ENCODE measurements at regions not wholly inside any gene's neighbourhood (a gene's known extent, or its start where the extent isn't known, plus 50 kb on each side); places are given as distances from the start of the nearest gene placed in this dataset.

- TF ChIP-seq PATZ1 (CRISPR knock-in tag; IDR thresholded peaks at IDR 0.05; ENCODE audit: borderline replicate concordance) = no peak
- TF ChIP-seq ESRRG (CRISPR knock-in tag; IDR thresholded peaks at IDR 0.05) = no peak
- no peak for TF ChIP-seq RARB (CRISPR knock-in tag; IDR thresholded peaks at IDR 0.05)
- no peak for TF ChIP-seq ARNTL (CRISPR knock-in tag; IDR thresholded peaks at IDR 0.05; ENCODE audit: borderline replicate concordance, low read depth)
- no peak for TF ChIP-seq ZNF565 (CRISPR knock-in tag; conservative IDR thresholded peaks at IDR 0.05; ENCODE audit: low read depth)
- TF ChIP-seq ZFP3 (CRISPR knock-in tag; IDR thresholded peaks at IDR 0.05) = no peak
- no peak for TF ChIP-seq ZNF70 (CRISPR knock-in tag; IDR thresholded peaks at IDR 0.05)
Observed at GRCh38 chr2:103792042-103792441, 1030.2 kb downstream of the TMEM182 start.

Measured in SK-N-SH treated with all-trans-retinoic acid at 6 μM for 48 hours (cell line).